Muscle of arm (tissue), 1 donor: ENCODE measurements at regions not wholly inside any gene's neighbourhood (a gene's known extent, or its start where the extent isn't known, plus 50 kb on each side); places are given as distances from the start of the nearest gene placed in this dataset.
"Not testable (repeated sequence)": the region's sequence is repeated elsewhere in the genome, so short reads cannot be mapped to it uniquely, and the experiment has no call there.

Experiments
- DNase-seq: peaks from one replicate; pipeline ENCODE4 v3.0.0-alpha.2; 2013

DNA sequence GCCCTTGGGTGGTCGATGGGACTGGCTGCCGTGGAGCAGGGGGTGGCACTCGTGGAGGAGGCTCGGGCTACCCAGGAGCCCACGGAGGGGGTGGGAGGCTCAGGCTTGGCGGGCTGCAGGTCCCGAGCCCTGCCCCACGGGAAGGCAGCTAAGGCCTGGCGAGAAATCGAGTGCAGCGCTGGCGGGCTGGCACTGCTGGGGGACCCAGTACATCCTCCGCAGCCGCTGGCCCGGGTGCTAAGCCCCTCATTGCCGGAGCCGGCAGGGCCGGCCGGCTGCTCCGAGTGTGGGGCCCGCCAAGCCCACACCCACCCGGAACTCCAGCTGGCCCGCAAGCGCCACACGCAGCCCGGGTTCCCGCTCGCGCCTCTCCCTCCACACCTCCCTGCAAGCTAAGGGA is 435.6 kb downstream of the RWDD3 start:
- DNase-seq, result not testable (repeated sequence)

DNA sequence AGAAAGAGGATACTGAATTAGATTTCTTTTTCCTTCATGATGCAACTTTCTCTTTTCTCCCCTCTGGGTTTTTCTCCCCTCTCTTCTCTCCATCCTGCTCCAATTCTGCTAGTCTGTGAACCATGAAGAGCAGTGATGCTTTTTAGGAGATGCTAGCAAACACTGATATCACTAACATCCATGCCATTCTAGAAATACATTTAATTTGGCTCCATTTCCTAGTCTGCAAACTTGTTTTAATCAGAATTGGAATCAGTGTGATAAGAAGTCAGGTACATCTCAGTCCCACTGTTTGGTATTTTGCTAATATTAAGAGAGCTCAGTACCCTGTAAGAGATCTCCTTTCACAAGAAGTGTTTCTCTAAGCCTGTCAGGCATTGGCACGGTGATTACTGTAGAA is 437.1 kb downstream of the RWDD3 start:
- DNase-seq, result no peak

DNA sequence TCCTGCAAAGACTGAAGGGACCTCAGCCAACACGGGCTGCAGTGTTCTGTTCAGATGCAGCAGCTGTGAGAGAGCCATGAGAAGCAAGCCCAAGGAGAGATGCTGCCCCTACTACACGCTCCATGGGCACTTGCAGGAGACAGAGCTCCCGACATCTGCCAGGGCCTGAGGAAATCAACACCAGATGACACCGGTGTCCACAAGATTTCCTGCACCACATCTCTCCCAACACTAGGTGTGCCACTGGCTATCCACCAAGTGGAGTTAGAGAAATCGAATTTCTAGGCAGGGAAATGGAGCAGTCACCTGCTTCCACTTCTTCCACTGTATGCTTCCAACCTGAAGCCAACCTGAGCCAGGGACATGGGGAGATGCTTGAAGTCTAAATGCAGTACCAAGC is 445.3 kb downstream of the RWDD3 start:
- no peak for DNase-seq

DNA sequence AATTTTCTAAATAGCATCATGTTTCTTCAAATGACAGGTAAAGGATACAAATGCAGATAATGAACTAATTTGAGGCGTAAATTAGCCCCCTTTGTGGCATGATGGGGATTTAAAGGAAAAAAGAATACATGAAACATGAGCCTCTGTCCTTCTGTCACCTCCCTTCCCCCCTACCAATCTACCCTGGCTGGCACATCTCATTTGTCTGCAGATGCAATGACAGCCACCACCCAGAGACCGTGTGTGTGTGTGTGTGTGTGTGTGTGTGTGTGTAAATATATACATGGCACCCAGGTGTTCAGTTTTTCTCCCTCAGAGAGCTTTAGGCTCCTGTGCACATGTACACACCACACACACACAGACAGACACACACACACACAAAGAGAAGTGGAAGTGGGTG is 451.1 kb downstream of the RWDD3 start:
- DNase-seq, result no peak

DNA sequence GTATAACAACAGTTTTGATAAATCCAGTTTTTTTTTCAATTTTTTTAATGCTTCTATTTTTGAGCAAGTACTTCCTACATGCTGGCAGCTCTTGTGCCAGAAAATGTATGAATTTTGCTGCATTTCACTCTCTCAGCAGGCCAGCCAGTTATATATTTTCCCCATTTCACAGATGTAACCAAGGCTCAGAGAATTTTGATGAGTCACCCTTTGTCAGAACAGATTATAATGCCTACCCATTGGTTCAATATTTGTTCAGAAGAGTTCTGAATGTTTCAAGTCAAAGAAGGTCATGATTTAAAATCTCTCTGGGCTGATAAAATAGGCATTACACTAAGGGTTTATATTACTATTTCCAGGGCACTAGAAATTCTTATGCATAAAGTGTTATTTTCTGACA is 452.2 kb downstream of the RWDD3 start:
- DNase-seq, result no peak

DNA sequence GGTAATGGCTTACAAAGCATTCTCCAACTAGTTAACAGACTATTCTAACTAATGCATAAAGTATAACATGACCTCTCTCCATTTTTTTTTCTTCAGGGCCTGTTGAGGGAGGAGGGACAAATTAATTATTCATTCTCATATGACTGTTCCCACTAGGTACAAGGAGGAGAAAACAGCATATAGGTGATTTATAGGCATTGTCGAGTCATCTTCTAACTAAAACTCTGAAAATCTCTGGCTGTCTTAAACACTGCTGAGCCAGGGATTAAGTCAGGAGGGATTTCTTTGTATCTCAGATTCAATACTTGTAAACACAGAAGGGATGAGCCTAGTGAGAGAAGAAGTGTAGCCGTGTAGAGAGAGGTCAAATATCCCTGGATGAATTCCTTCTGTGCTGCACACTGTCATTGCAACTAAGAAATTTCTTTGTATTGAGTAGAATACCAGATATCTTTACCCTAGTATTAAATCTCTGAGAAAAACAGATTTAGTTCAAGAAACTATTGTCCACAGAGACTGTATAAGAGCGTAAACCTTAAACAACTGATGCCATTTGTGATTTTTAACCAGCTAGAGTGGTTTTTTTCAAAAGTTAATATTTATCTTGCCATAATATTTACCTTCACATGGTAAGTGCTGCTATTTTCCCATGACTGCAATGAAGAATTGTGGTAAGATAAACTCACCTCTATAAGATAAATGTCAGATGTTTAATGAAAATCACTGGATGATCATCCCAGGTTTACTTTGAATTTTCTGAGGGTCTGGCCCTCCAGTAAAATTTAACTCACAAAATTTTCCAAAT is 465.3 kb downstream of the RWDD3 start:
- no peak for DNase-seq

DNA sequence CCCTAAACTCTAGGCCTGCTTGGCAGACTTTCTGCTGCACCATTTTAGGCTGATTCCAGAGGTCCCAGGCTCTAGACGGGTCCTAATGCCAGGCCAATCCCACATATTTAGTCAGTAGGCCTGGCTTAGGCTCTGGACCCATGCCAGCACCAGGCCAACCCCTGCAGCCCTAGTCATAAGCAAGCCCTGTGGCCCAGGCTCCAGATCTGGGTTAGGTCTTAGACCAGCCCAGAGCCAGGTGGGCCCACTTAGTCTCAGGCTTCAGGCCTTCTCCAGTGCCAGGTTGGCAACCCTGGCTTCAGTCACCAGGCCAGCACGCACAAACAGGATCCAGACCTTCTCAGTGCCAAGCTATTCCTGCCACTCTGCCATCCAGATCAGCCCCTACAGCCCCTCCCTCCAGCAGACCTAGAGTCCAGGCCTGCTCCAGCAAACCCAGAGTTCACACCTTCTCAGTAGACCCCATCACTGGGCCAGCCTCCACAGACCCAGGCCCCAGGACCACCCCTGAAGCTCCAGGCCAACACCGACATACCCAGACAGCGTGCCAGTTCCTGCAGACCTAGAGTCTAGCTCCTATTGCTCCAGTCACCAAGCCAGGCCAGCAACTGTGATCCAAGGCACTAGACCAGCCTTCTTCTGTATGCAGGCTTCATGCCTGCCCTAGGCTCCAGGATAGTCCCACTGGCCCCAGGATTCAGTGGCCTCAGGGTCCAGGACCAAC is 467.6 kb downstream of the RWDD3 start:
- DNase-seq, result no peak

DNA sequence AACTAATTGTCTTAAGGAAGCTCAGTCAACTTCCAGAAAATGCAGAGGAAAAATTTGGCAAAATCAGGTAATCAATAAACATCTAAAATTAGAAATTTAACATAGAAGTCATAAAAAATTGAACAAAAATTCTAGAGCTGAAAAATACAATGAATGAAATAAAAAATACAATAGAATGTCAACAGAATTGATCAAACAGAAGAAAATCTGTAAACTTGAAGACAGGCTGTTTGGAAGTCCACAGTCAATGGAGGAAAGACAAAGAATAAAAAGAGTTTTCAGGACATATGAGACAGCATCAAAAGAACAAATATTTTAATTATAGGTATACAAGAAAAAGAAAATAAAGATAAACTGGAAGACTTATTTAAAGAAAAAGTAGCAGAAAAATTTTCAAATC is 469.0 kb downstream of the RWDD3 start:
- DNase-seq, result no peak

DNA sequence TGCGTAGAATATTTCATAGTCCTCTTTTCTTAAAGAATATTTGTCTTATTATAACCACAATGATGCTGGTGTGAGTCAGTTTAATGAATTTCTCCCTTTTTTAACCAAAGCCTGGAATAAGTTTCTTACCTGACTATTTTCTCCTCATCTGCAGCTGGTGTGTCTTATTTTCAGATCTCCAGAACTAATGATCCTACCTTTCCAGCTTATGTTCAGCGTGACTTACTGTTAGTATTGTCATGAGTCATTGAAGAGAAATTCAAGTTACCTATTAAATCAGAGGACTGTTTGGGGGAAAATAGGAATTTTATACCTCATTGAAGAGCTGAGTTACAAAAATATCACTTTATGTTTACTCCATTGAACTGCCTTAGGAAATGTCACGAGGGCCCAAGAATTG is 482.1 kb downstream of the RWDD3 start:
- DNase-seq, result no peak

DNA sequence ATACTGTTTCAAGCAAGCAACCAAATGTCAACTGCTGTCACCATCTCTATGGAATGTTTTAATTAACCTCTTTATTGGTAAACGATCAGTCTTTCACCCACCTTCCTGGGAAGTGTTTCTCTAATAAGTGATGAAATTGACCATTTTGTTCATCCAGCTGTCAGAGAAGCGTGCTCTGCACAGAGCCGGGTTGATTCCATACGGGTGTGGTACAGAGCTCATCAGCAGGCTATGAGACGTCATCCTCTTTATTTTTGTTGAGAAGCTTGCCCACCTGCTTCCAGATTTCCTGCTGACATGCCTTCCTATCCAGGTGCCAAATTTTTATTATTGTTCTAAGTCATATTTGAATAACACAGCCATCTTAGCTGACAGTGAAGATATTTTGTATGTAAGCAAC is 482.5 kb downstream of the RWDD3 start:
- DNase-seq, result no peak

DNA sequence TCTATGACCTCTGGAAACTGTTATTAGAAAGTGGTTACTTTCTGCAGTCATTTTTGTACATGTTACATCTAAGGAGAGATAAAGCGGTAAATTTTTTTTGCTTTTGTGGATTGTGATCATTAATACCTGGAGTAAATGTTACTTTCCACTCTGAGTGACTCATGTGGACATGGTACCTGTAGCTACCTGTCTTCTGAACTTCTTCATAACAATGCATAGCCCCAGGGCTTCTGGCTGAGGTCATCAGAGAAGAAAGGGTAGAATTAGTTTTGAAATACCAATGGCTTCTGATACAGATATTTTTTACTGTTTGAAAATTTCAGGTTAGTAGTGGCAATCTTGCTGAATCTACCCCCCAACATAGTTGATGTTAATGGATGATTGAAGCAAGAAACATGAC is 489.3 kb downstream of the RWDD3 start:
- DNase-seq, result no peak

DNA sequence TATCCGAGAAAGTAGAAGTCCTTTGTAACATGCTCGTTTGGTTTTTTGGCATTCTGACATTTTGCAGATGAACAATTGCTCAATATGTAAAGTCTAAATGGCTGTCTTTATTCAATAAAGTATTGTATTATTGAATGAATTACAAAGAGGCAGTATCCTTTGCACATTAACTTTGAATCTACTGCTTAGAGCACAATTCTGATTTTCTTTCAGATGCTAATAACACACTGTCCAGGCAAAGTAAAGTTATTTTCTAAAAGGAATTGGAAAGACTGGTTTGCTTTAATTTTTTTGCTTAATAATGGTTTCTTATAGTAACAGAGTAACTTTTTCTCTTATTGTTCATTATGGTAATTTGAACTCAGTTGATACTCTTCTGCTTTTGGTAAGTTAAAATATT is 494.8 kb downstream of the RWDD3 start:
- DNase-seq, result no peak

DNA sequence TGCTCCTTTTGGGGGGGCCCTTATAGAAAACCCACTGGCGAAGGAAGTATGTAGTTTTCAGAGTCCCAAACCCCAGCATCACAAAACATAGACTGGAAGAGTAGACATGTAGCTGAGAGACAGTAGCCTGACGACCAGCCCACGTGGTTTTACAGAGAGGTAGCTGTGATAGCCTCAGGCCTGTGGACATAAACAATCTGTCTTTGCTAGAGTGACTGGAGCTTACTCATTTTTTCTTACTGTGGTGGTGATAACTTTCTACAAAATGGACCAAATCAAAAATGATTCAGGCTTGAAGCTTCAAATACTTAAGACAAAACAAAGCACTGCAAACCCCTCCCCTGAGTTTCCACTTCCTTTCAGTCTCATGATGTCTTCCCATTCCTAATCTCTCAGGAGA is 497.0 kb downstream of the RWDD3 start:
- DNase-seq, result no peak

DNA sequence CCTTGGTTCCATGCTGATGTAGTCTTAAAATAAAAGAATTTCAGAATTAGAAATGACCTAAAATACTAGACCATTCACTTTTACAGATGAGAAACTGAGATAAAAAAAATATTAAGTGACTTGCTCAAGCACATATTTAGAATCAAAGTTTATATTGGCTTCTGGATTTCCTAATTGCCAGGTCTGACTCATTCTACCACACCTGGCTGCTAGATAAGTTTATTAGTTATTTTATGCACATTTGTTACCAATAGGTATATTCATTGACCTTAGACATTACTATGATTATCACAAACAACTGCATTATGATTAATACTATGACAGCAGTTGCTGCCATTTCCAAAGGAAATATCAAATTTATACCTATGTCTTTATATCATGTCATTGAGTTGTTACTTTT is 497.5 kb downstream of the RWDD3 start:
- DNase-seq, result no peak

DNA sequence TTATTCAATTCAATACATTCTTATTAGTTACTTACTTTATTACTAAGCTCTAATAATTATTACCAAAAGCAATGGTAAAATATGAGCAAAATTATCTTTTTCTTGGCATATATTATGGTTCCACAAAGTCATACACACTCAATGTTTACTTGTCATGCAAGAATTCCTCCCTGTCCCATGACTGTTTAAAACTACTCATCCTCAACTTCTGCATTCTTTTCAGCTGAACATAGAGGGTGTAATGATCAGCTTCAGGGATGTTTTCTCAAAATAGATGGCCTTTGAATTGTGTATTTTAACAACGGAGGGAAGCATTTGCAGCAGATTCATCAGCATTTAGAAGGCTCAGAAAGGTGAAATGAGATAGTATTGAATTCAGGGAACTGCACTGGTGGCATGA is 499.0 kb downstream of the RWDD3 start:
- no peak for DNase-seq

DNA sequence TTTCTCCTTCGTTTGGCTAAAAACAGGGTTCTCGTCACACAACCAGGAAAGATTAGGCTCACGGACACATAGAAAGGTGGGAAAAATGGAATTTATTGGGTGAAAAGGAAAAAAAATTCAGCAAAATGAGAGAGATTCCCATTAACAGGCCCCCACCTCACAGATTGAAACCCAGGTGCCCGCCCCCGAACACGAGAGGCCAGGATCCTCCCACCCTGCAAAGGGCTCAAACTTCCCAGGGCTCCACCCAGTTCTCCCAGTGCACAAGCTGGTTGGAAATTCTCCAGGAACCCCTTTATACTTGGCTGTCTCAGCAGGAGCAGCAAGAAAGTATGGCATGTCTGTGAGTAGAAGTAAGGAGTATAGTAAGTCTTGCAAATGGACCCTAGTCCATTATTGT is 499.7 kb downstream of the RWDD3 start:
- no peak for DNase-seq

DNA sequence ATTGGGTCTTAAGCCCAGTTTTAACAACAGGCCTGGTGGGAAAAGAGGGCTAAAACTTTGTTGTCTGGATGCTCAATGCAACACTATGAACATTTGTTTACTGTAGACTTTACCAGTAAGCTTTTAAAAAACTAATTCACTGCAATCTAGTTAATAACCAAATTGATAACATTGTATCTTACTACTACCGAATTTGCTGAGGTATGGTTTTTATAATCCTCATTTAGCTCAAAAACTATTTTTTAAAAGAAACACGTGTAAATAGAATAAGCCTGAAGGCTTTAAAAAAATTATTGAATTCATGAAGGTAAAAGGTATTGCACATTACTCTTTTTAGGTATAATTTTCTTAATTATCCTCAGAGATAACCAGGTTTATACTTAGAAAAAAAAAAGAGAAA is 500.6 kb downstream of the RWDD3 start:
- DNase-seq, result no peak

DNA sequence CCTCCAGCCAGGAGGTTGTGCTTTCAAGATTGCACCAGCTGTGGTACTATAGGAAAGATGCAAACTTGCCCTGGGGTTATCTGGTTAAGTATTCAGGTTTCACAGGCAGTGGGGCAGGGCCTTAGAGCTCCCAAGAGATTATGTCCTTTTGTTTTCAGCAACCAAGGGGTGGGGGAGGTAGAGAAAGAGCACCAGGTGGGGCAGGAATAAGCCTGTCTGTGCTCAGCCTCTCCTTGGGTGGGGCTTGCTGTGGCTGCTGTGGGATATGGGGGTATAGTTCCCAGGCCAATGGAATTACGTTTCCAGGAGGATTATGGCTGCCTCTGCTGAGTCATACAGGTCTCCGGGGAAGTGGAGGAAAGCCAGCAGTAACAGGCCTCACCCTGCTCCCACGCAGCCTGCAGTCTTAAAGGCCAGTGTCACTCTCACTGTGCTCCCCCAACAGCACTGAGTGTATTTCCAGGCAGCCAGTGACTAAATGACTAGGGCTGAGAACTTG is 508.6 kb downstream of the RWDD3 start:
- peak; percentile 11 for DNase-seq

DNA sequence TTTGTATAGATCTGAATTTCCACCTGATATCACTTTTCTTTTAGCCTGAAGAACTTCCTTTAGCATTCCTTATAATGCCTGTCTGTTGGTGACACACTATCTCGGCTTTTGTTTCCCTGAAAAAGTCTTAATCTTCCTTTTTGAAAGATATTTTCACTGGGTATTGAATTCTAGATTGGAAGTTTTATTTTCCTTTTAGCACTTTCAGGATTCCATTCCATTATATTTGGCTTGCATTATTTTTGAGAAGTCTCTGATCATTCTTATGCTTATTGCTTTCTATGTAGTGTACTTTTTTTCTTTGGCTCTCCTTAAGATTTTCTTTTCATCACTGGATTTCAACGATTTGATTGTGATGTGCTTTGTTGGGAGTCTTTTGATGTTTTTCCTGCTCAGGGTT is 510.7 kb downstream of the RWDD3 start:
- DNase-seq, result no peak

DNA sequence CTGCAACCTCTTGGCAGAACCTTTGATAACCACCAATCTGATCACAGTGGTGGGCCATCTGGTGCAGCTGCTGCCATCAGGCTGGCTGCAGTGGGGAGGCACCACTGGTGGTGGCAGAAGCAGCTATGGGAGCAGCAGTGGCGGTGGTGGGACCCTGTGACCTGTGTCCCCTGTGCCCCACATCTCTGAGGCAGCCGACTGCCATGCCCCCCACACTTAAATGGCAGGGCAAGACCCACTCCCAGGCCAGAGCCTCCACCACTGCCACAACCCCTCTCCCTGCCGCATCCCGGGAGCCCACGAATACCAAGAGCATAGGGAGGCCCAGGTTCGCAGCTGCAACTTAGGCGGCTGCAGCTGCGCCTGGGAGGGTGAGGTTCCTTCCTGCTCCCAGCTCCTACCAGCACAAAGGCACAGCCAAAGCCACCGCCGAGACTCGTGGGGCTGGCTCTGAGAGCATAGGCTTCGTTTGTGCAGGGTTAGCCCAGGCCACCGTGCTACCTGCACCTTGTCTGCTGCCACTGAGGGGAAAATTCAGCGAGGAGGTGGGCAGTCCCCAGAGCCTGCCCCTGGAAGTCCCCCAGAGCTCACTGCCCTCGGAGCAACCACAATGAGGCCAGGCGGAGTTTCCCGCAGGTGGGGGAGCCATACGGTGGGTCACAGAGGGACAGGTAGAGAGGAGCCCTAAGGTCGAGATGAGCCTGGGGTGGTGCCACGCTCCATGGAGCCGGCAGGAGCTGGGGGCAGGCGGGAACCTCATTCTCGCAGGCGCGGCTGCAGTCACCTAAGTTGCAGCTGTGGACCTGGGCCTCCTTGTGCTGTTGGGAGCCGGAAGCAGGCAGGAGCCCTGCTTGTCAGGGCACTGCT is 518.7 kb downstream of the RWDD3 start:
- no peak for DNase-seq

DNA sequence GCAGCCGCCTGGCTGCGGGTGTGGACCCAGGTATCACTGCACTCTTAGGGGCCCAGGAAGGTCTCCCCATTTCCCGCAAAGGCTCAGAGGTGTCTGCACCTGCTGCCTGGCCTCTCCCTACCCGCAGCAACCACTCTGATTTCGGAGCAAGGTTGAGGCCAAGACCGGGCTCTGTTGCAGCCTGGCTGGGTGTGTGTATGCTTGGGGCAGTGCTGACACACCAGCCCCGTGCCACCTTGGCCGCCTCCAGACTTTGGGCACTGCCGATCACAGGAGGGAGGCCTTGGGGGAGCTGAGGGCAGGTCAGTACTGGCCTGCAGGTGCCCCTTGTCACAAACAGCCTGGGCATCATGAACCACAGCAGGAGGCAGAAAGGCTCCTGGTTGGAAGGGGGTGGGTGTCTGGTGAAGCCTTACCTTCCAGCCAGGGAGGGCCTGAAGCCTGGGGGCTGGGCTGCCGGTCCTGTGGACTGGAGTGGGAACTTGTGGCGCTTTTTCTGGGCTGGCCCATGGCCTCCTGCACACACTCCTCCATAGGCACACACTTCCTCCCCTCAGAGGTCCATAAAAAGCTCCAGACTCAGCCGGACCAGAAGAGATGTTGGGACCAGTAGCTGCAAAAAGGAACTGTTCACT is 519.5 kb downstream of the RWDD3 start:
- no peak for DNase-seq

DNA sequence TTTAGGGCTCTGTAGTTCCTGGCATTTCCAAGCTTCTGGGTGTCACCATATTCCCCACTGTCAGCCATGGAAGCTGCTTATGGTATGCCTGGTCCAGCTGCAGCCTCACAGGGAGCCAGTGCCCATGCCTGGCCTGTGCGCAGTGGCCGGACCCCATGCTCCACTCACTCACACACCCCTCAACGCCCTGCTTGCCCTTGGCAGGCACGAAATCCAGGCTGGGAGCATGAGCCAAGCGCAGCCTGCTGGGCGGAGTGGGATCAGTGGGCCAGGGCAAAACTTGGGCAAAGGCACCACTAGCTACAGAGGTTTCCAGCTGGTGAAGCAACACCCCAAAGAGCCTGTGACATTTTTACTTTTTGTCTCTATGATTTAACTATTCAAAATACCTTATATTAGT is 520.4 kb downstream of the RWDD3 start:
- no peak for DNase-seq
